ENCODE measurements at regions not wholly inside any gene's neighbourhood (a gene's known extent, or its start where the extent isn't known, plus 50 kb on each side); places are given as distances from the start of the nearest gene placed in this dataset.

DNA sequence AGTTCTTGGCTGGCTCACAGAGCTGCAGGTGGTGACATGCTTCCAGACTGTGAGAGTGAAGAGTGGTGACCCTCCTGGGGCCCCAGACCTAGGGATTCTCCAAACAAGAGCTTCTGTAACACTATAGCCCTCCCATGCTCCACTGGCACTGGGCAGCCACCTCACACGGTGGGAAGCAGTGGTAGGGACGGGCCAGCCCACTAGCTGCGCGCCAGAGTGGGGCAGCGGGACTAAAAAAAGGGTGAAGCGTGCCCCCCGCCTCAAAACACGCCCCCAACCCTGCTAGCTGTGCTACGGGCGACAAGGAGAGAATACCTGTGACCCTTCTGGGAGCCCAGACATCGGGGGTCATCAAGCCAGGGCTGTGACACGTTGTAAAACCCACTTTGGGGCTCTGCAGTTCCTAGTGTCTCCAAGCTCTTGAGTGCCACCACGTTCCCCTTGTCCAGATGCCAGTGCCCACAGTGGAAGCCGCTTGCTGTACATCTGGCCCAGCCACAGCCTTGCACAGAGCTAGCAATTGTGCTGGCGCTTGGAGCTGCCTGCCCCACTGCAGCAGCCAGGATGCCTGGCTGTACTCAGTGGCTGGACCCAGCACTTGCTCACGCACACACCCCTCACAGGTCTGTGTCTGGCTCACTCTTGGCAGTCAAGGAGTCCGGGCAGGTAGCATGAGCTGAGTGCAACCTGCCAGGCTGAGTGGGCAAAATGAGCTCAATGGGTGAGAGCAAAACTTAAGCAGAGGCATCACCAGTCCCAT lies 100.0 kb downstream of the DCAF12L2 start:
- no peaks in the 10 kb centered on the region for H3K36me3 ChIP-seq (ENCODE audit: control insufficient read depth in 2 of 2, extremely low read depth in 1 of 2, insufficient read depth in 2 of 2, low read length in 2 of 2)
- H4K20me1 ChIP-seq (replicated peaks; ENCODE audit: control insufficient read depth, extremely low read depth, insufficient read depth, low read length), result no peaks in the 10 kb centered on the region
- no peak overlapping the region for H2AFZ ChIP-seq (ENCODE audit: low read depth, low read length)
- ChIA-PET CTCF (no interaction called here), POLR2A (no interaction called here)
- H3K9ac ChIP-seq (replicated peaks; ENCODE audit: extremely low read depth, insufficient read depth, low read length), result no peak overlapping the region
- FAIRE-seq, result no peak
- intact Hi-C loops (cut with micrococcal nuclease), result no loop called here
- no peaks in the 10 kb centered on the region for H3K79me2 ChIP-seq (ENCODE audit: control insufficient read depth, insufficient read depth, low read length)
- TF ChIP-seq GATA2 (IDR thresholded peaks at IDR 0.05; ENCODE audit: insufficient read depth, insufficient read length, low read depth, low read length) (no peak), FOS (IDR thresholded peaks at IDR 0.05; ENCODE audit: borderline replicate concordance, insufficient read depth, low read length) (no peak), MYC (IDR thresholded peaks at IDR 0.05; ENCODE audit: low read depth, low read length) (no peak), JUN (IDR thresholded peaks at IDR 0.05; ENCODE audit: borderline replicate concordance, insufficient read depth, insufficient read length, low read depth) (no peak), POLR2A (IDR thresholded peaks at IDR 0.05; ENCODE audit: low read depth, low read length) (no peak)
- H3K27ac ChIP-seq (ENCODE audit: insufficient read depth, low read depth, low read length), result no peak overlapping the region
- dilution Hi-C loops (cut with MboI; ENCODE audit: extremely low pct_ligation_motif_present, low sequenced_read_pairs), result no loop called here
- H3K9me3 ChIP-seq (replicated peaks; ENCODE audit: control insufficient read depth, insufficient read depth, low read length), result no peaks in the 10 kb centered on the region
- H3K4me1 ChIP-seq (ENCODE audit: control insufficient read depth, extremely low read depth, insufficient read depth, low read length), result no peaks in the 10 kb centered on the region
- DNase-seq (ENCODE audit: low read depth, low spot score), result no peak
- H3K4me3 ChIP-seq (replicated peaks in 1 of 3; ENCODE audit: insufficient read depth in 1 of 3, low read depth in 1 of 3, low read length in 3 of 3), result no peak overlapping the region
- H3K4me2 ChIP-seq (ENCODE audit: insufficient read depth, low read length), result no peak overlapping the region
- BruUV-seq (replicated peaks), result no TSS peak
- no peaks in the 10 kb centered on the region for H3K27me3 ChIP-seq (ENCODE audit: control insufficient read depth in 2 of 2, insufficient read depth in 2 of 2, low read length in 2 of 2)
- no peaks in the 10 kb centered on the region for H3K9me1 ChIP-seq (replicated peaks; ENCODE audit: control insufficient read depth, extremely low read depth, insufficient read depth, low read length)
